ENCODE measurements at regions not wholly inside any gene's neighbourhood (a gene's known extent, or its start where the extent isn't known, plus 50 kb on each side); places are given as distances from the start of the nearest gene placed in this dataset.

- no peak overlapping the region for H3K4me2 ChIP-seq (ENCODE audit: insufficient read depth in 1 of 2, low read depth in 2 of 2, low read length in 2 of 2)
- H2BK15ac ChIP-seq (ENCODE audit: low read length), result no peak overlapping the region
- no peak overlapping the region for H2BK20ac ChIP-seq (ENCODE audit: low read length)
- no peaks in the 10 kb centered on the region for H3K36me3 ChIP-seq (ENCODE audit: control insufficient read depth in 2 of 4, insufficient read depth in 4 of 4, low read length in 3 of 4)
- no peak overlapping the region for H2AK5ac ChIP-seq (ENCODE audit: low read depth, low read length)
- no peaks in the 10 kb centered on the region for H3K9me3 ChIP-seq (ENCODE audit: insufficient read depth in 2 of 2, low read depth in 1 of 2, low read length in 1 of 2)
- H4K91ac ChIP-seq (replicated peaks; ENCODE audit: insufficient read length, low read length), result no peak overlapping the region
- no peak overlapping the region for H3K4me3 ChIP-seq (ENCODE audit: extremely low read depth in 1 of 4, insufficient read depth in 2 of 4, low read depth in 3 of 4, low read length in 4 of 4)
- no peak for TF ChIP-seq SRF (IDR thresholded peaks at IDR 0.05; ENCODE audit: low read depth, low read length)
- no peak for TF ChIP-seq ATF2 (IDR thresholded peaks at IDR 0.05; ENCODE audit: low read length)
- TF ChIP-seq TAF7 (optimal IDR thresholded peaks at IDR 0.05; ENCODE audit: borderline replicate concordance, low read depth, low read length), result no peak
- no peak for TF ChIP-seq TCF12 (IDR thresholded peaks at IDR 0.05; ENCODE audit: low read depth, low read length)
- no peak for TF ChIP-seq RBBP5 (IDR thresholded peaks at IDR 0.05; ENCODE audit: borderline replicate concordance, low read depth, low read length)
- no peak for TF ChIP-seq CREB1 (IDR thresholded peaks at IDR 0.05)
- no peak for TF ChIP-seq FOSL1 (IDR thresholded peaks at IDR 0.05; ENCODE audit: insufficient read depth, low read depth, low read length)
- TF ChIP-seq SP2 (IDR thresholded peaks at IDR 0.05; ENCODE audit: low read length), result no peak
- TF ChIP-seq CHD2 (IDR thresholded peaks at IDR 0.05; ENCODE audit: low read length), result no peak
- FAIRE-seq (no peak), DNase-seq (ENCODE audit: low read depth in 1 of 2, low spot score in 2 of 2) (no peak)
- H3K9ac ChIP-seq (replicated peaks in 1 of 4; ENCODE audit: extremely low read depth in 1 of 4, low read depth in 3 of 4, low read length in 3 of 4), result no peak overlapping the region
- no peak overlapping the region for H2BK120ac ChIP-seq (replicated peaks; ENCODE audit: low read depth, low read length)
- no peak overlapping the region for H4K5ac ChIP-seq (ENCODE audit: insufficient read length, low read depth, low read length)
- H3K56ac ChIP-seq (replicated peaks; ENCODE audit: insufficient read length, low read depth, low read length), result no peak overlapping the region
- no peaks in the 10 kb centered on the region for H3K79me2 ChIP-seq (ENCODE audit: control insufficient read depth in 1 of 2, insufficient read depth in 2 of 2, low read length in 2 of 2)
- no peaks in the 10 kb centered on the region for H3K27me3 ChIP-seq (replicated peaks in 1 of 4; ENCODE audit: control insufficient read depth in 3 of 4, extremely low read depth in 1 of 4, insufficient read depth in 3 of 4, low read length in 3 of 4)
- no peak overlapping the region for H4K8ac ChIP-seq (ENCODE audit: extremely low read depth, insufficient read depth, low read length)
- no peaks in the 10 kb centered on the region for H3K4me1 ChIP-seq (replicated peaks in 1 of 4; ENCODE audit: control insufficient read depth in 3 of 4, insufficient read depth in 4 of 4, low read length in 3 of 4)
- POLR2A ChIA-PET (ENCODE audit: partially characterized antibody), result no interaction called here
- no peak overlapping the region for H2AFZ ChIP-seq (ENCODE audit: low read length)
- H3K18ac ChIP-seq (ENCODE audit: extremely low read depth, low read length), result no peak overlapping the region
- no peak overlapping the region for H3K4ac ChIP-seq (replicated peaks; ENCODE audit: insufficient read length, low read depth, low read length)
- H2BK5ac ChIP-seq (ENCODE audit: low read depth, low read length), result no peak overlapping the region
- no peaks in the 10 kb centered on the region for H3K79me1 ChIP-seq (ENCODE audit: low read depth, low read length)
- no peaks in the 10 kb centered on the region for H3K23me2 ChIP-seq (ENCODE audit: low read depth, low read length)
- no peak overlapping the region for H3K23ac ChIP-seq (ENCODE audit: insufficient read length)
- no peaks in the 10 kb centered on the region for H4K20me1 ChIP-seq (replicated peaks in 1 of 2; ENCODE audit: control insufficient read depth in 1 of 2, insufficient read depth in 2 of 2, low read length in 2 of 2)
- no peak overlapping the region for H2BK12ac ChIP-seq (ENCODE audit: low read depth, low read length)
- no peak overlapping the region for H3K27ac ChIP-seq (ENCODE audit: low read depth, low read length)
- no peak overlapping the region for H3K14ac ChIP-seq (ENCODE audit: insufficient read length)
- CTCF ChIA-PET (ENCODE audit: partially characterized antibody), result no interaction called here
- WGBS, 2 experiments (ENCODE audit: extremely low coverage in 1 of 2, insufficient coverage in 1 of 2, insufficient read length in 1 of 2, insufficient replicate concordance in 2 of 2, low coverage in 1 of 2, low lambda C conversion rate in 2 of 2, missing lambda C conversion rate in 1 of 2), result 81% methylated on average over 1 of the region's 1 CpG; no CpG with 5 or more reads in 1 of the 2 experiments
Observed at GRCh38 chr2:116117845-116118244, 1675.4 kb downstream of the DPP10 start.

Data from H1 (cell line).